Right atrium auricular region (tissue), 2 donors: ENCODE measurements at regions not wholly inside any gene's neighbourhood (a gene's known extent, or its start where the extent isn't known, plus 50 kb on each side); places are given as distances from the start of the nearest gene placed in this dataset.

Experiments
- DNase-seq: peaks from one replicate; pipeline ENCODE4 v3.0.0-alpha.2; 2019; ENCODE audit warnings: low spot score
- H3K27ac ChIP-seq, 2 donors: fragments of 200-600 bp; sonication (generic); 1 replicate in 1 of 2; 2 replicates in 1 of 2; pipeline ENCODE4 v1.5.1; 2016 to 2019
- H3K27me3 ChIP-seq, 2 donors: fragments of 200-600 bp; sonication (generic); one replicate each; pipeline versions ENCODE4 v1.5.1 to v1.6.0; 2017 to 2019
- H3K36me3 ChIP-seq: fragments of 200-600 bp; sonication (generic); one replicate; pipeline ENCODE4 v1.5.1; 2016
- H3K4me1 ChIP-seq, 2 donors: fragments of 200-600 bp; sonication (generic); one replicate each; pipeline versions ENCODE4 v1.5.1 to v1.6.0; 2017 to 2019
- H3K4me3 ChIP-seq, 2 donors: fragments of 200-600 bp; sonication (generic); 1 replicate in 1 of 2; 2 replicates in 1 of 2; pipeline ENCODE4 v1.5.1; 2017 to 2019; ENCODE audit warnings: mild to moderate bottlenecking in 1 of 2, moderate library complexity in 1 of 2
- H3K9me3 ChIP-seq, 2 donors: fragments of 200-600 bp; sonication (generic); one replicate each; pipeline ENCODE4 v1.5.1; 2019
- TF ChIP-seq, protein P1 (sequence below), 2 donors: fragments of 200-600 bp; sonication (generic); IDR thresholded peaks; one replicate each; pipeline ENCODE4 v1.5.1; 2019; ENCODE audit warnings: antibody characterized with exemption in 2 of 2

- H3K36me3 ChIP-seq = no peaks in the 10 kb centered on the region
- no peaks in the 10 kb centered on the region for H3K4me1 ChIP-seq
- H3K27ac ChIP-seq = no peak overlapping the region
- no peaks in the 10 kb centered on the region for H3K9me3 ChIP-seq
- no peaks in the 10 kb centered on the region for H3K27me3 ChIP-seq
- TF ChIP-seq, protein P1, sequence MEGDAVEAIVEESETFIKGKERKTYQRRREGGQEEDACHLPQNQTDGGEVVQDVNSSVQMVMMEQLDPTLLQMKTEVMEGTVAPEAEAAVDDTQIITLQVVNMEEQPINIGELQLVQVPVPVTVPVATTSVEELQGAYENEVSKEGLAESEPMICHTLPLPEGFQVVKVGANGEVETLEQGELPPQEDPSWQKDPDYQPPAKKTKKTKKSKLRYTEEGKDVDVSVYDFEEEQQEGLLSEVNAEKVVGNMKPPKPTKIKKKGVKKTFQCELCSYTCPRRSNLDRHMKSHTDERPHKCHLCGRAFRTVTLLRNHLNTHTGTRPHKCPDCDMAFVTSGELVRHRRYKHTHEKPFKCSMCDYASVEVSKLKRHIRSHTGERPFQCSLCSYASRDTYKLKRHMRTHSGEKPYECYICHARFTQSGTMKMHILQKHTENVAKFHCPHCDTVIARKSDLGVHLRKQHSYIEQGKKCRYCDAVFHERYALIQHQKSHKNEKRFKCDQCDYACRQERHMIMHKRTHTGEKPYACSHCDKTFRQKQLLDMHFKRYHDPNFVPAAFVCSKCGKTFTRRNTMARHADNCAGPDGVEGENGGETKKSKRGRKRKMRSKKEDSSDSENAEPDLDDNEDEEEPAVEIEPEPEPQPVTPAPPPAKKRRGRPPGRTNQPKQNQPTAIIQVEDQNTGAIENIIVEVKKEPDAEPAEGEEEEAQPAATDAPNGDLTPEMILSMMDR (IDR thresholded peaks at IDR 0.05) = no peak
- H3K4me3 ChIP-seq = no peak overlapping the region
- no peak for DNase-seq
Observed at GRCh38 chr5:125607018-125607417, 816.2 kb upstream of the GRAMD2B start.

DNA sequence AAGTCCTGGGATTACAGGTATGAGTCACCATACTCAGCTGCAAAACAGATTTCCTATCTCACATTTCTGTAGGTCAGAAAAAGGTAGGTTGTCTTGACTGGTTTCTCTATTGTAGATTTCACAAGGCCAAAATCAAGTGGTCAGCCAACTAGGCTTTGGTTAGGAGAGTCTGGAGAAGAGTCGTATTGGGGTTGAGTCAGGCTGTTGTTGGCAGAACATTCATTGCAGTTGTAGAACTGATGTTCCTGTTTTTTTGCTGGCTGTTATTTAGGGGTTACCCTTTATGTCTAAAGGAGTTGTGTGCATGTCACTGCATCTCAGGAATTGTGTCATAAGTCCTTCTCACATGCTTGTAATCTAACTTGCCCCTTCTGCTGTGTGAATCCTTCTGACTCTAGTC lies 814.2 kb upstream of the GRAMD2B start:
- Histone ChIP-seq H3K27ac (no peak overlapping the region), H3K9me3 (no peaks in the 10 kb centered on the region), H3K4me3 (no peak overlapping the region), H3K36me3 (no peaks in the 10 kb centered on the region), H3K27me3 (no peaks in the 10 kb centered on the region), H3K4me1 (no peaks in the 10 kb centered on the region)
- TF ChIP-seq, protein P1 (IDR thresholded peaks at IDR 0.05) = no peak
- no peak for DNase-seq

DNA sequence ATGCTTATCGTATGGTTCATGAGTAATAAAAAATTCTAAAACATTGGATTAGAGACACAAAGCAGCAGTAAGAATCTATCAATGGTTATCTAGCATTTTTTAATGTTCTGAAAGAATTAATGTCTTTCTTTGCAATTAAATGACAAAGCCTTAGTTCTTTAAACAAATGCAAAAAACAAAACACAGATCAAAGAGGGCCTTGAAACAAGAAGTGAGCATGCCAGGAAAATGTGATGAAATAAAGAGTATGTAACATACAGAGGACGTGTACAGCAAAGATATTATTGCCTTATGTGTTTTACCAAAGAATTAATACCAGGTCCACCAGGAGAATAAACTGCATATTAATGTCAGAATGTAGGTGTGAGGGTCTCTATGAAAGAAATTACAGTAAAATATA lies 812.3 kb upstream of the GRAMD2B start:
- no peak overlapping the region for H3K4me3 ChIP-seq
- TF ChIP-seq, protein P1 (IDR thresholded peaks at IDR 0.05) = no peak
- no peaks in the 10 kb centered on the region for H3K4me1 ChIP-seq
- no peaks in the 10 kb centered on the region for H3K27me3 ChIP-seq
- H3K27ac ChIP-seq = no peak overlapping the region
- no peaks in the 10 kb centered on the region for H3K9me3 ChIP-seq
- no peak for DNase-seq
- no peaks in the 10 kb centered on the region for H3K36me3 ChIP-seq

GRCh38 chr5:125611541-125611940 lies 811.7 kb upstream of the GRAMD2B start:
- no peak for DNase-seq
- H3K4me3 ChIP-seq = no peak overlapping the region
- no peaks in the 10 kb centered on the region for H3K9me3 ChIP-seq
- no peak overlapping the region for H3K27ac ChIP-seq
- TF ChIP-seq, protein P1 (IDR thresholded peaks at IDR 0.05) = no peak
- H3K36me3 ChIP-seq = no peaks in the 10 kb centered on the region
- no peaks in the 10 kb centered on the region for H3K27me3 ChIP-seq
- H3K4me1 ChIP-seq = no peaks in the 10 kb centered on the region

DNA sequence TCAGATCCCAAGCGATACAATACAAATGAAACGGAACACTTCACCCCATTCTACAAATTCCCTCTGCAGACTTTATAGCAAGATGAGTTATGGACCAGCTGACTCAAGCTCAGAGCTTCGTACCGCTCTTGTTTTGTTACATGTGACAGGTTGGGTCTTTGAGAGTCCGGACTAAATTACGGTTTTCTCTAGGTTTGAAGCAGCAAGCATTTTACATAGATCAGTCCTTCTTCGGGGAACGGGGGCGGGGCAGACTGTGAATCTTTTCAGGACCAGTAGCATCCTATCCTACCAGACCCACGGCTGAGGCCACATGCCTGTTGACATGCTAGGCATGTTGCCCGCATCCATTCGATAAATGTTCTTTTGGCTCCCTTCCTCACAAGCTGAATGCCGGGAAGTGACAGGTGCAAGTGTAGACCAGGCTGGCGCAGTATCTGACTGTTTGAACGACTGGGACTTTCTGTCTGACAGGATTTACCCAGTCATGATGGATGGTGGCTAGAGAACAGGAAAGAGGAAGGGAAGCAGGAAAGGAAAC lies 811.0 kb upstream of the GRAMD2B start:
- no peaks in the 10 kb centered on the region for H3K27me3 ChIP-seq
- no peak overlapping the region for H3K4me3 ChIP-seq
- TF ChIP-seq, protein P1 (IDR thresholded peaks at IDR 0.05) = no peak
- no peak overlapping the region for H3K27ac ChIP-seq
- DNase-seq = no peak
- no peaks in the 10 kb centered on the region for H3K36me3 ChIP-seq
- H3K4me1 ChIP-seq = no peaks in the 10 kb centered on the region
- no peaks in the 10 kb centered on the region for H3K9me3 ChIP-seq

DNA sequence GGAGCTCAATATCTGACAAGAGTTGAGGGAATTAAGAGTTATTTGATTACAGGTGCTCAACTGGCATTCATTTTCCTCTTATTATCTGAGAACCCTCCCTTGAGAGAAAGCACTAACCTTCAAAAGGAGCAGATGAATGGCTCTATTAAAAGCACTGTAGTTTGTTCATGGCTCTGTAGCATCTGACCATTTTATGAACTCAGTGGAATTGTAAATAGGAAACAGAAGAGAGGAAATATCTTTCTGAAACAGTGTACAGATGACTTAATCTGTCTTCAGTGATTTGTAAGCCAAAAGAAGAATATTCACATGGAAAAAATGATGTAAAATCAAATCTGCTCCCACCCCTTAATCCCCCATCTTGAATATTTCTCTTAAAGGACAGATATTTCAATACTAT lies 810.4 kb upstream of the GRAMD2B start:
- no peaks in the 10 kb centered on the region for H3K9me3 ChIP-seq
- H3K4me1 ChIP-seq = no peaks in the 10 kb centered on the region
- TF ChIP-seq, protein P1 (IDR thresholded peaks at IDR 0.05) = no peak
- no peaks in the 10 kb centered on the region for H3K27me3 ChIP-seq
- H3K27ac ChIP-seq = no peak overlapping the region
- no peak for DNase-seq
- no peaks in the 10 kb centered on the region for H3K36me3 ChIP-seq
- no peak overlapping the region for H3K4me3 ChIP-seq
